ENCODE measurements at regions not wholly inside any gene's neighbourhood (a gene's known extent, or its start where the extent isn't known, plus 50 kb on each side); places are given as distances from the start of the nearest gene placed in this dataset.

DNA sequence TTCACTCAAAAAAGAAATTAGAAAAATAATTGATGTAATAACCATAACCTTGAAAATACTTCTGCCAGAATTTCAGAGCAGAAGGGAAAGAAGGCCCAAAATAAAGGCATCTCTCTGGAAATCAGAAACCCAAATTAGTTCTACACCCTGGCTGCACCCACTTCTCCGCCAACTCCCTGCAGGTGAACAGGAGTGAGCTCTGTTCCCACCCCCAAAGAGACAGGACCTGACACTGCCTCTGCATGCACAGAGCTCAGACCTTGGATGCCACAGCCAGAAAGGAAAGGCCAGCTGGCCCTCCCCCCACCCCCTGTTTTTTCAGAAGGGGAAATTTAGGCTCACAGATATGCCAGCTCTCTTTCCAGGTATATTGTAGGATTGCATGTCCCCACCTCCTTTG lies 228.2 kb downstream of the BCL11B start:
- TF ChIP-seq, protein P1, sequence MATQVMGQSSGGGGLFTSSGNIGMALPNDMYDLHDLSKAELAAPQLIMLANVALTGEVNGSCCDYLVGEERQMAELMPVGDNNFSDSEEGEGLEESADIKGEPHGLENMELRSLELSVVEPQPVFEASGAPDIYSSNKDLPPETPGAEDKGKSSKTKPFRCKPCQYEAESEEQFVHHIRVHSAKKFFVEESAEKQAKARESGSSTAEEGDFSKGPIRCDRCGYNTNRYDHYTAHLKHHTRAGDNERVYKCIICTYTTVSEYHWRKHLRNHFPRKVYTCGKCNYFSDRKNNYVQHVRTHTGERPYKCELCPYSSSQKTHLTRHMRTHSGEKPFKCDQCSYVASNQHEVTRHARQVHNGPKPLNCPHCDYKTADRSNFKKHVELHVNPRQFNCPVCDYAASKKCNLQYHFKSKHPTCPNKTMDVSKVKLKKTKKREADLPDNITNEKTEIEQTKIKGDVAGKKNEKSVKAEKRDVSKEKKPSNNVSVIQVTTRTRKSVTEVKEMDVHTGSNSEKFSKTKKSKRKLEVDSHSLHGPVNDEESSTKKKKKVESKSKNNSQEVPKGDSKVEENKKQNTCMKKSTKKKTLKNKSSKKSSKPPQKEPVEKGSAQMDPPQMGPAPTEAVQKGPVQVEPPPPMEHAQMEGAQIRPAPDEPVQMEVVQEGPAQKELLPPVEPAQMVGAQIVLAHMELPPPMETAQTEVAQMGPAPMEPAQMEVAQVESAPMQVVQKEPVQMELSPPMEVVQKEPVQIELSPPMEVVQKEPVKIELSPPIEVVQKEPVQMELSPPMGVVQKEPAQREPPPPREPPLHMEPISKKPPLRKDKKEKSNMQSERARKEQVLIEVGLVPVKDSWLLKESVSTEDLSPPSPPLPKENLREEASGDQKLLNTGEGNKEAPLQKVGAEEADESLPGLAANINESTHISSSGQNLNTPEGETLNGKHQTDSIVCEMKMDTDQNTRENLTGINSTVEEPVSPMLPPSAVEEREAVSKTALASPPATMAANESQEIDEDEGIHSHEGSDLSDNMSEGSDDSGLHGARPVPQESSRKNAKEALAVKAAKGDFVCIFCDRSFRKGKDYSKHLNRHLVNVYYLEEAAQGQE (IDR thresholded peaks at IDR 0.05; ENCODE audit: low read depth): no peak
- no peak for TF ChIP-seq NFIC (IDR thresholded peaks at IDR 0.05)
- TF ChIP-seq, protein P2, sequence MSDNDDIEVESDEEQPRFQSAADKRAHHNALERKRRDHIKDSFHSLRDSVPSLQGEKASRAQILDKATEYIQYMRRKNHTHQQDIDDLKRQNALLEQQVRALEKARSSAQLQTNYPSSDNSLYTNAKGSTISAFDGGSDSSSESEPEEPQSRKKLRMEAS (IDR thresholded peaks at IDR 0.05): no peak
- TF ChIP-seq, protein P3, sequence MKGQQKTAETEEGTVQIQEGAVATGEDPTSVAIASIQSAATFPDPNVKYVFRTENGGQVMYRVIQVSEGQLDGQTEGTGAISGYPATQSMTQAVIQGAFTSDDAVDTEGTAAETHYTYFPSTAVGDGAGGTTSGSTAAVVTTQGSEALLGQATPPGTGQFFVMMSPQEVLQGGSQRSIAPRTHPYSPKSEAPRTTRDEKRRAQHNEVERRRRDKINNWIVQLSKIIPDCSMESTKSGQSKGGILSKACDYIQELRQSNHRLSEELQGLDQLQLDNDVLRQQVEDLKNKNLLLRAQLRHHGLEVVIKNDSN (IDR thresholded peaks at IDR 0.05): no peak
- TF ChIP-seq RAD21 (IDR thresholded peaks at IDR 0.05; ENCODE audit: low read depth): no peak
- TF ChIP-seq YY1 (IDR thresholded peaks at IDR 0.05; ENCODE audit: low read depth): no peak
- no peak for TF ChIP-seq EP300 (IDR thresholded peaks at IDR 0.05; ENCODE audit: borderline replicate concordance)
- TF ChIP-seq CREB1 (IDR thresholded peaks at IDR 0.05; ENCODE audit: low read depth): no peak
- TF ChIP-seq TCF12 (IDR thresholded peaks at IDR 0.05; ENCODE audit: low read depth): no peak
- no peak for TF ChIP-seq FOXM1 (IDR thresholded peaks at IDR 0.05; ENCODE audit: borderline replicate concordance, low read depth)
- TF ChIP-seq TAF1 (IDR thresholded peaks at IDR 0.05; ENCODE audit: low read depth): no peak
